Spleen (tissue), 11 donors: ENCODE measurements at regions not wholly inside any gene's neighbourhood (a gene's known extent, or its start where the extent isn't known, plus 50 kb on each side); places are given as distances from the start of the nearest gene placed in this dataset.
"Not testable (repeated sequence)": the region's sequence is repeated elsewhere in the genome, so short reads cannot be mapped to it uniquely, and the experiment has no call there.

Experiments used
- DNase-seq: peaks from one replicate; pipeline ENCODE4 v3.0.0-alpha.2; 2020
- H3K27ac ChIP-seq, 8 donors: fragments of 200-600 bp; sonication (generic) in 7 of 8; 1 replicate in 4 of 8; 2 replicates in 4 of 8; pipeline versions ENCODE4 v1.5.0 to v1.8.0; 2016 to 2021; ENCODE audit warnings: inconsistent platforms in 4 of 8, mild to moderate bottlenecking in 4 of 8, moderate library complexity in 1 of 8
- H3K27me3 ChIP-seq, 7 donors: fragments of 200-600 bp; sonication (generic) in 6 of 7; replicated peaks in 1 of 7; 1 replicate in 4 of 7; 2 replicates in 3 of 7; pipeline versions ENCODE4 v1.5.0 to v1.8.0; 2016 to 2021; ENCODE audit warnings: inconsistent platforms in 3 of 7, mild to moderate bottlenecking in 1 of 7
- H3K36me3 ChIP-seq, 6 donors: fragments of 200-600 bp; sonication (generic) in 5 of 6; 1 replicate in 4 of 6; 2 replicates in 2 of 6; pipeline versions ENCODE4 v1.5.0 to v1.8.0; 2016 to 2021; ENCODE audit warnings: inconsistent platforms in 2 of 6
- H3K4me1 ChIP-seq, 6 donors: fragments of 200-600 bp; sonication (generic) in 5 of 6; 1 replicate in 3 of 6; 2 replicates in 3 of 6; pipeline versions ENCODE4 v1.5.0 to v1.8.0; 2016 to 2021; ENCODE audit warnings: inconsistent platforms in 3 of 6
- H3K4me3 ChIP-seq, 8 donors: fragments of 200-600 bp; sonication (generic) in 7 of 8; 1 replicate in 4 of 8; 2 replicates in 4 of 8; pipeline versions ENCODE4 v1.5.0 to v1.8.0; 2016 to 2021; ENCODE audit warnings: inconsistent platforms in 4 of 8, mild to moderate bottlenecking in 4 of 8, moderate library complexity in 2 of 8
- H3K9me3 ChIP-seq, 8 donors: fragments of 200-600 bp; sonication (generic) in 7 of 8; 1 replicate in 4 of 8; 2 replicates in 4 of 8; pipeline versions ENCODE4 v1.5.0 to v1.8.0; 2016 to 2021; ENCODE audit warnings: inconsistent platforms in 4 of 8
- POLR2A ChIP-seq, 3 donors: fragments of 450-650 bp; IDR thresholded peaks; one replicate each; pipeline ENCODE4 v1.5.1; 2017; ENCODE audit warnings: antibody characterized with exemption in 3 of 3, mild to moderate bottlenecking in 1 of 3
- POLR2AphosphoS5 ChIP-seq, 3 donors: sonication (generic); formaldehyde crosslinking; IDR thresholded peaks; one replicate each; pipeline ENCODE4 v1.5.1; 2017; ENCODE audit warnings: antibody characterized with exemption in 3 of 3
- WGBS, 5 donors: extraction: QIAGEN DNeasy Blood & Tissue Kit in 3 of 5; methylation state at CpG; one replicate each; pipeline versions ENCODE4 v1.1.5 to v1.1.7; 2013 to 2018; 5-methylcytosine and 5-hydroxymethylcytosine counted together
- intact Hi-C: fragments of 100-400 bp; cut with DNase I; formaldehyde crosslinking; loops from one replicate; pipeline ENCODE4 v1.15.0; 2023; ENCODE audit warnings: low total_unique reads
- TF ChIP-seq, protein P1 (sequence below), 11 experiments: fragments of 200-600 bp in 7 of 11; fragments of 450-650 bp in 4 of 11; sonication (generic) in 4 of 11; IDR thresholded peaks in 8 of 11; conservative IDR thresholded peaks in 3 of 11; 1 replicate in 7 of 11; 2 replicates in 4 of 11; pipeline versions ENCODE4 v1.4.0 to v1.8.0; 2016 to 2021; ENCODE audit warnings: antibody characterized with exemption in 11 of 11, inconsistent platforms in 4 of 11, mild to moderate bottlenecking in 1 of 11
- donor health status: healthy with polysubstance abuse.
- donor health status: DM: no; HTN: no; CAD: no; lungs with moderate emphysema.
- donor health status: DM: no; HTN: no; CAD: no.
- donor health status: Bipolar disorder and iron deficiency.
- donor health status: healthy.
- donor health status: DM: no; HTN: no; CAD: no.
- donor health status: DM: yes; HTN: yes; CAD: no.

DNA sequence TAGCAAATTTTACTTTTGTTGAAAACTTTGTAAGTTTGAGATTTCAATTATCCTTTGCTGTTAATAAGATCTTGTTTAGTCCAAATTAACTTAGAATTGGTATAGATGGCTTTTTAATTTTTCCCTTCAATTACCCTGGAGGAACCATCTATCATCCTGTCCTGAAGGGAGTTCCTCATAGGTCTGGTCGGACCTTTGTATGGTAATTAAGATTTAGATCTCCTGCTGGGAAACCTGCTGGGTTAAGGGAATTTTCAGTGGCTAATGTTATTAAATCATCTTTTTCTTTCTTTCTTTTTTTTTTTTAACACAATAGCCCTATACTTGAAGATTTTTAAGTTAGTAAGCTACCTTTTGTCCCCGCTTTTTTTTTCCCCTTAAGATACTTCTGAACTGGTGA lies 63.0 kb upstream of the PRMT8 start:
- Histone ChIP-seq H3K27me3 (peaks cover 0 to 19% (median 0%) of the 10 kb centered on the region in 7 donors), H3K27ac (no peak overlapping the region), H3K36me3 (no peaks in the 10 kb centered on the region), H3K4me3 (no peak overlapping the region), H3K9me3 (peaks cover 0 to 3% (median 0%) of the 10 kb centered on the region in 8 donors), H3K4me1 (no peaks in the 10 kb centered on the region)
- DNase-seq: no peak
- 46 to 61% (median 49%) methylated on average over 2 of the region's 2 CpGs for WGBS, 5 donors
- TF ChIP-seq, protein P1, sequence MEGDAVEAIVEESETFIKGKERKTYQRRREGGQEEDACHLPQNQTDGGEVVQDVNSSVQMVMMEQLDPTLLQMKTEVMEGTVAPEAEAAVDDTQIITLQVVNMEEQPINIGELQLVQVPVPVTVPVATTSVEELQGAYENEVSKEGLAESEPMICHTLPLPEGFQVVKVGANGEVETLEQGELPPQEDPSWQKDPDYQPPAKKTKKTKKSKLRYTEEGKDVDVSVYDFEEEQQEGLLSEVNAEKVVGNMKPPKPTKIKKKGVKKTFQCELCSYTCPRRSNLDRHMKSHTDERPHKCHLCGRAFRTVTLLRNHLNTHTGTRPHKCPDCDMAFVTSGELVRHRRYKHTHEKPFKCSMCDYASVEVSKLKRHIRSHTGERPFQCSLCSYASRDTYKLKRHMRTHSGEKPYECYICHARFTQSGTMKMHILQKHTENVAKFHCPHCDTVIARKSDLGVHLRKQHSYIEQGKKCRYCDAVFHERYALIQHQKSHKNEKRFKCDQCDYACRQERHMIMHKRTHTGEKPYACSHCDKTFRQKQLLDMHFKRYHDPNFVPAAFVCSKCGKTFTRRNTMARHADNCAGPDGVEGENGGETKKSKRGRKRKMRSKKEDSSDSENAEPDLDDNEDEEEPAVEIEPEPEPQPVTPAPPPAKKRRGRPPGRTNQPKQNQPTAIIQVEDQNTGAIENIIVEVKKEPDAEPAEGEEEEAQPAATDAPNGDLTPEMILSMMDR (IDR thresholded peaks at IDR 0.05 in 8 of 11, conservative IDR thresholded peaks at IDR 0.05 in 3 of 11): no peak
- no peak for TF ChIP-seq POLR2A (IDR thresholded peaks at IDR 0.05)
- TF ChIP-seq POLR2AphosphoS5 (IDR thresholded peaks at IDR 0.05): no peak
- intact Hi-C loops: no loop called here

DNA sequence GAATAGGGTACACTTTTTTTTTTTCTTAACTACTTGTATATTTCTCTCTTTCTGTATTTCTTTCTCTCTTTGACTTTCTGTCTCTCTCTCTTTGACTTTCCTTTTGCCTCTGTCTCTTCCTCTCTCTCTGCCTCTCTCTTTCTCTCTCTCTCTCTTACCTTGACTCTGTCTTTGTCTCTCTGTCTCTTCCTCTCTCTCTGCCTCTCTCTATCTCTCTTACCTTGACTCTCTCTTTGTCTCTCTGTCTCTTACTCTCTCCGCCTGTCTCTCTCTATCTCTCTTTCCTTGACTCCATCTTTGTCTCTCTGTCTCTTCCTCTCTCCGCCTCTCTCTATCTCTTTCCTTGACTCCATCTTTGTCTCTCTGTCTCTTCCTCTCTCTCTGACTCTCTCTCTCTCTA lies 62.4 kb upstream of the PRMT8 start:
- no peak overlapping the region for H3K4me3 ChIP-seq
- no peaks in the 10 kb centered on the region for H3K4me1 ChIP-seq
- DNase-seq: no peak
- no peaks in the 10 kb centered on the region for H3K9me3 ChIP-seq
- TF ChIP-seq, protein P1 (IDR thresholded peaks at IDR 0.05 in 8 of 11, conservative IDR thresholded peaks at IDR 0.05 in 3 of 11): no peak
- no peak for TF ChIP-seq POLR2A (IDR thresholded peaks at IDR 0.05)
- no peak for TF ChIP-seq POLR2AphosphoS5 (IDR thresholded peaks at IDR 0.05)
- no peaks in the 10 kb centered on the region for H3K36me3 ChIP-seq
- H3K27me3 ChIP-seq: peaks cover 0 to 19% (median 0%) of the 10 kb centered on the region in 7 donors
- 86 to 97% (median 93%) methylated on average over 2 of the region's 2 CpGs for WGBS, 5 donors
- intact Hi-C loops: no loop called here
- no peak overlapping the region for H3K27ac ChIP-seq

DNA sequence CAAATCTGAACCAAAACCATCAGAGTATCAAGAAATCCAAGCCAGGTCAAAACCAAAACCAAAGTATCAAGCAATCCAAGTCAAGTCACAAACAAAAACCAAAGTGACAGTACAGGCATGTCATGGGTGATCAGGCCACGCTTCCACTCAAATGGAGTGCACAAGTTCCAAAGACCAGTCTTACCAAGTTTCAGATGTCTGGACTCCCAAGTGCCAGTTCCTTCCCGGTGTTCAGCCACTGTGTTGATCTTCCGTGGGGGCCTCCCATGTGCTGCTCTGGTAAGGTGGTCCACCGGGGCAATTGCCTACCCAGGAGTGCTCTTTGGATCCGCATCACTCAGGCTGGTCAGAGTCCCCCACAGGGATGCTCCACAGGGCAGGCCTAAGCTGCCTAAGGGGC lies 61.5 kb upstream of the PRMT8 start:
- H3K27ac ChIP-seq, H3K9me3 ChIP-seq, DNase-seq, H3K36me3 ChIP-seq, H3K4me3 ChIP-seq, H3K4me1 ChIP-seq, intact Hi-C loops: not testable (repeated sequence)
- peaks cover 0 to 19% (median 0%) of the 10 kb centered on the region in 7 donors for H3K27me3 ChIP-seq
- WGBS, 5 donors: 83 to 94% (median 92%) methylated on average over 1 to 5 of the region's 5 CpGs

DNA sequence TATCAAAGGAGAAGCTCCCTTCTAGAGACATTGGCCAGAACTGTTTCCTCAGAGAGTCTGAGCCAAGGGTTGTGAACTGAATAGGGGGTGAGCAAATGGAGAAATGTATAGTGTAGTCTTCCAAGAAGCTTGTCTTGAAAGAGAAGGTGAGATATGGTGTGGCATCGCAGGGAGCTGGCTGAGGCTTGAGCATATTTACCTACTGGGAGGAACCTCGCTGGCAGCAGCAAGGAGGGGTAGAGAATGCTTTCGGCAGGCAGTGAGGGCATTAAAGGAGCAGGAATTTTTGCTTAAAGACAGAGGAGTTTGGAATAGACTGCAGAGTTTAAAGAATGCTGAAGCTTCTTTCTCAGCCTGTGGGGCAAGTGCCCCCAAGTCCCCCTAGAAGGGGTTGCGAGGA lies 59.3 kb upstream of the PRMT8 start:
- H3K9me3 ChIP-seq: no peaks in the 10 kb centered on the region
- TF ChIP-seq POLR2AphosphoS5 (IDR thresholded peaks at IDR 0.05) (no peak), POLR2A (IDR thresholded peaks at IDR 0.05) (no peak)
- TF ChIP-seq, protein P1 (IDR thresholded peaks at IDR 0.05 in 8 of 11, conservative IDR thresholded peaks at IDR 0.05 in 3 of 11): no peak
- peaks cover 0 to 19% (median 0%) of the 10 kb centered on the region in 7 donors for H3K27me3 ChIP-seq
- no peaks in the 10 kb centered on the region for H3K4me1 ChIP-seq
- no peak overlapping the region for H3K27ac ChIP-seq
- no peak overlapping the region for H3K4me3 ChIP-seq
- no peak for DNase-seq
- 91 to 97% (median 95%) methylated on average over 4 of the region's 4 CpGs for WGBS, 5 donors
- H3K36me3 ChIP-seq: no peaks in the 10 kb centered on the region
- intact Hi-C loops: no loop called here

DNA sequence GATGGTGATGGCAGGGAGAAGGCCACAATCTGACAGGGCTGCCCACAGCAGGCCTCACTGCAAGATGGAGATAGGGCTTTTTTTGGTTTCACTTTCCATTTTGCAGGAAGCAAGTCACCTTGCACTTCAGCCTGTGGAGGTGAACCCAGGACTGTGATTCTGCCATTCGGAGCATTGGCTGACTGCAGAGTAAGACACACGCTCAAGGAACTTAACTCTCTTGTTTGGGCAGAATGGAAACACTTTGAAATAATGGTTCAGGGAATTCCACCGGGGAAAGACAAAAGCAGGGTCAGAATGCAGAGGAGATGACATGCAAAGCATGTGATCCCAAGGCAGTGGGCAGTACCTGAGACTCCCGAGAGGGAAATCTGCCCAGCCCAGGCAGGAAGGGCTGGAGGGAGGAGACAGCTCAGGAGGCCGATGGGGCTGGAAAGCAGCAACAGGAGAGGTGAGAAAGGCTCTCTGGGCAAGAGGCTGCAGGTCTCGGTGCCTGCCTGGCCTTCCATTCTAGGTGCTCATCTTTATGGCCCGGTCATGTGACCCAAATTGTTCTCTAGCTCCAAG lies 58.7 kb upstream of the PRMT8 start:
- Histone ChIP-seq H3K36me3 (no peaks in the 10 kb centered on the region), H3K4me3 (no peak overlapping the region), H3K27me3 (peaks cover 0 to 19% (median 0%) of the 10 kb centered on the region in 7 donors), H3K9me3 (no peaks in the 10 kb centered on the region), H3K27ac (no peak overlapping the region), H3K4me1 (no peaks in the 10 kb centered on the region)
- intact Hi-C loops: no loop called here
- DNase-seq: no peak
- 70 to 82% (median 75%) methylated on average over 7 of the region's 7 CpGs for WGBS, 5 donors
- TF ChIP-seq POLR2AphosphoS5 (IDR thresholded peaks at IDR 0.05) (no peak), POLR2A (IDR thresholded peaks at IDR 0.05) (no peak)
- TF ChIP-seq, protein P1 (IDR thresholded peaks at IDR 0.05 in 8 of 11, conservative IDR thresholded peaks at IDR 0.05 in 3 of 11): no peak
